GM19468 (cell line): ENCODE measurements at regions not wholly inside any gene's neighbourhood (a gene's known extent, or its start where the extent isn't known, plus 50 kb on each side); places are given as distances from the start of the nearest gene placed in this dataset.

Experiments
- ATAC-seq: cut with Tn5 transposase; IDR thresholded peaks from one replicate; pipeline ENCODE4 v1.9.1; 2021; ENCODE audit warnings: mild to moderate bottlenecking, moderate library complexity, moderate number of reproducible peaks; ENCODE audit not compliant: unreplicated experiment; ENCODE audit errors: extremely low read depth

DNA sequence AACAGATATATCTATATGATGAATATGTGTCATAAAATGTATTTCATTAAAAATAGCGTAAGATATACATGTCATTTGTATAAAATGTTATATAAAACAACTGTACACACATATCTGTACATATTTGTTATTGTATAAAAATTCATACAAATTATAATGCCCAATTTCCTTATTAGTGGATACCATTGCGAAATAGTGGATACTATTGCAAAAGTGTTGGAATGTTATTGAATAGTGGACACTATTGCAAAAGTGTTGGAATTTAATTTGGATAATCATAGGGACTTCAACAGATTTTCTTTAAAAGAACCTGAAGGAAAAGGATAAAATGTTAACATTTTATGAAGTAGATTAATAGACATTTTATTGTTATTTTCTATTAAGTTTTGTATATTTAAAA lies 487.4 kb downstream of the HAO1 start:
- no peak for ATAC-seq

DNA sequence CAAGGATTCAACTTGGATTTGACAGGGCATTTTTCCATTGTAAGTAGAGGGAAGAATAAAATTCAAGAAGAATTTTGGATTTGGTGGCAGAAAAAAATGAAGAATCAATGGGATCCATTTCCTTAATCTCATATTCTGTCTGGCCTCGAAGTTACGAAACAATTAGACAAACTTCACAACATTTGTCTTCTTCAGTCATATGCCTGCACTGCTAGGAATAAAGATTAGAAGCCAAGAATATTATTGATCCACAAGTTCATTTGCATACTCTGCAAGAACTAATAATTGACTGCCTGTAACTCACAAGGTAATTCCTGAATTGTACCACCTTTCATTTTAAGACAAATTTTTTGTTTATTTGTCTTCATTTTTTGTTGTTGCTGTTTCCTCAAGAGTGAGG lies 486.2 kb downstream of the HAO1 start:
- ATAC-seq: no peak

DNA sequence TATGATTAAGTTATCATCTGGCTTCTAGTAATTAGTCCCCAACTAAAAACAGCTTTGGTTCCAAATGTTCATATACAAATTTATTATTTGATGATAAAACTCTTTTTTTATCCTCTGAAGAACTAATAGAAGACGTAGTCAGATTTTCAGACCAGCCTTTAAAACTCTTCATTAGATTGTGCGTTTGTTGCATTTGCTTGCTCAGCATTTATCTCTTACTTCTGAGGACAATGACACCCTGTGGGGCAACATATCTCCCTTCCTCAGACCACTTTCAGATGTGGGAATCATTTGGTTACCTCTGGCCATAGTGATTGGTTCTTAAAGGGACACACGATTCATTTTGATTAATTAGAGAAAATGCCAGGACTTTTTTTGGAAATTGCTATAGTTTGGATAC lies 481.8 kb downstream of the HAO1 start:
- ATAC-seq: no peak

GRCh38 chr20:7459083-7459482 lies 481.2 kb downstream of the HAO1 start:
- no peak for ATAC-seq

DNA sequence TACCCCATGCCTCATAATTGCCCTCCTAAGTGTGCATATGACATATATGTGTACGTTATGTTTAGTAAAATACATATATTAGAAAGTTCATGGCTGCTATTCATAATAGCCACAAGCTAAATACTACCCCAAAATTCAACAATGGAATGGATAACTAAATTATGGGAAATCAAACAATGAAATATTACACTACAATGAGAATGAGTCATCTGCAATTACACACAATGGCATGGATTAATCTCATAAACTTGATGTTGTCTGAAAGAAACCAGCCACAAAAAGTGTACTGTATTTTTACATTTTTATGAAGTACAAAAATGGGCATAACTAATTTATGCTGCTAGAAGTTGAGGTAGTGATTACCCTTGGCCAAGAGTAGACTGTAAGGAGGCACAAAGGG lies 477.0 kb downstream of the HAO1 start:
- no peak for ATAC-seq

DNA sequence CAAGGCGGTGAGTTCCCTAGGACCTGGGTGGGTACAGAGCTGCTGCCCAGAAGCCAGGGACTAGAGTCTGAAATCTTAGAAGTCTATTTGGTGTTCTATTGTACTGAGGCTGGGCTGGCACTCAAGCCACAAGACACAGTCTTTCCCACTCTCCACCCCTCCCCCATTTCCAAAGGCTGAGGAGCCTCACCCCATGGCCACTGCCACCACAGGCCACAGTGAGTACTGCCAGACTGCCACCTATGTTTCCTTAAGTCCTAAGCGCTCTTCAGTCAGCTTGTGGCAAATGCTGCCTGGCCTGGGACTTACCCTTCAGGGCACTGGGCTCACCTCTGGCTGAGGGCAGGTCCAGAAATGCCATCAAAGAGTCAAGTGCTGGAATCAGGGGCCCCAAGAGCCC lies 469.3 kb downstream of the HAO1 start:
- no peak for ATAC-seq

DNA sequence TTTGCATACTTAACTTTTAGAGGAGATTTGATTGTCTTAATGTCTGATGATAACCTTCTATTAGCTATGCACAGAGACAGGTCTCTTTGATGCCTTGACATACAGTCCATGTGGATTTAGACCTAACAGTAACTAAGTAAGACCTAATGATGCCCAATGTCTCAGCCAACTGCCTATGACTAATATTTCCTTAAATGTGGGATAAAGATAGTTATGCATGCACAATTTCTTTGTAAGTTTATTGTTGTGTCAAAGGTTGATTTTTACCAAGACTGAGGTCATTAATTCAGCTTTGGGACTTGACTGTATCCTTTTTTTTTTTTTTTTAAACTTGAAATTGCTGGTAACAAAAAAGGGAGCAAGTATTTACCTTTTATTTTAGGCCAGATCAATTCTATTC lies 450.0 kb downstream of the HAO1 start:
- ATAC-seq: no peak

DNA sequence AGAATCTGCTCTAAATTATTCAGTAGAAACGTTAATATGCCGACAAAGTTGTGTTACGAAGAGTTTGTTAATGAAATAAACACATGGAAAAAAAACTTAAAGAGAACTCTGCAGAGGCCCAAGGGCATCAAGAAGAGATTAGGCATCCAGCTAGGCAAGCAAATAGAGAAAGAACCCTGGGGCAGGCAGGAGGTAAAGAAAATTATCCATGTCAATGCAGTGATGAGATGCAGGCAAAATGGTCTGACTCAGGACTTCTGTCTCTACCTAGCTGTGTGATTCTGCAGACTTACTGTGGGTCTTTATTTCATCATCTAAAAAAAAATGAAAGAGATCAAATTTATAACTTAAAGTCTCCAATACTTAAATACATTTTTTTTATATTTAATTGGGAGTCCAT lies 448.0 kb downstream of the HAO1 start:
- ATAC-seq: no peak

DNA sequence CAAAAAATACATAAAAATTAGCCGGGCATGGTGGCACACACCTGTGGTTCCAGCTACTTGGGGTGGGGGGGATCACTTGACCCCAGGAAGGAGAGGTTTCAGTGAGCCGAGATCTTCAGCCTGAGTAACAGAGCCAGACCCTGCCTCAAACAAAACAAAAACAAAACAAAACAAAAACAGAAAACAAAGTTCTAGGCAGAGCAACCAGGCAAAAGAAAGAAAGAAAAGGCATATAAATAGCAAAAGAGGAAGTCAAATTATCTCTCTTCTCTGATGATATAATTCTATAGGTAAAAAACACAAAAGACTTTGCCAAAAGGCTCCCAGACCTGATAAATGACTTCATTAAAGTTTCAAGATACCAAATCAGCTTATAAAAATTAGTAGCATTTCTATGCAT lies 446.9 kb downstream of the HAO1 start:
- ATAC-seq: no peak

DNA sequence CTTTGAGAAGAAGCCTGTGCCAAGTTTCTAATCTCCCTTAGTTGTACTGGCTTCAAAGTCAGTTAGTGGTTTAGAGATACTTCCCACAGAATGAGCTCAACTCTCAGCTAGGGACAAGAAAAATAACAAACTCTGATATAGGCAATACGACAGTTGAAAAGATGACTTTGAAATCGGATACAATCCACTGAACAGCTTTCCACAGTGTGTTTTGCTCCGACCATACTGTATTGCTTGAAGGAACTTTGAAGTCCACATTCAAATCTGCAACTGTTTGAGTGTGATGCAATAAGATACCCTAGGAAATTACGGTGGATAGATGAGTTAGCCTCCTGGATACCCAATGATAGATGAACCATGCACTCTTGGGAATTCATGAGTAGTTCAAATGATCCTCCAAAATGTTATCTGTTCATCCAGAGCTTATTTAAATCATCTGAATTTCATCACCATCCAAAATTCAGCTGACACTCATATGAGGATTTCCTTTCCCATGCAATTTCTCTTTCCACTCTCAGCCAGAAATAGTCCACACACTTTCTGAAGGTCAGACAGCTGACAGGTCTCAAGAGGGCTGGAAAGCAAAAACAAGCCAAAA lies 443.8 kb downstream of the HAO1 start:
- no peak for ATAC-seq

- ATAC-seq: no peak
Observed at GRCh38 chr20:7497985-7498384, 442.3 kb downstream of the HAO1 start.

- ATAC-seq: no peak
Observed at GRCh38 chr20:7499201-7499600, 441.1 kb downstream of the HAO1 start.

- no peak for ATAC-seq
Observed at GRCh38 chr20:7500231-7500663, 440.0 kb downstream of the HAO1 start.

GRCh38 chr20:7503501-7503900 lies 436.8 kb downstream of the HAO1 start:
- no peak for ATAC-seq

GRCh38 chr20:7505152-7505834 lies 435.0 kb downstream of the HAO1 start:
- ATAC-seq: no peak

DNA sequence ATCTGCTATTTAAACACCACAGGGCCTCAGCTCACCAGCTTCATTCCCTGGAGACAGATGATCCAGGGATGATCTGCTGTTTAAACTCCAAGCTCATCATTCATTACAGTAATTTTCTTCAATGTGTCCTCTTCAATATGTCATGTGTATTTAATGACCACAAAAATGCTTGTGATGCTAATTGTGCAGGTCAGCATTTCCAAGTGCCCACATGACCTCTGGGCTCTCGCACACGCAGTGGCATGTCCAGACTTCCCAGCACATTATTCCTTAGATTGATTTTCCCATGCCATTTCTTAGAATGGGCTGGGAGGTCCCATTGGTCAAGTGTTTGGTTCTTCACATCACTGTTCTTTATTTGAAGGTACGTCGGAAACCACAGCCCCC lies 434.4 kb downstream of the HAO1 start:
- ATAC-seq: no peak

DNA sequence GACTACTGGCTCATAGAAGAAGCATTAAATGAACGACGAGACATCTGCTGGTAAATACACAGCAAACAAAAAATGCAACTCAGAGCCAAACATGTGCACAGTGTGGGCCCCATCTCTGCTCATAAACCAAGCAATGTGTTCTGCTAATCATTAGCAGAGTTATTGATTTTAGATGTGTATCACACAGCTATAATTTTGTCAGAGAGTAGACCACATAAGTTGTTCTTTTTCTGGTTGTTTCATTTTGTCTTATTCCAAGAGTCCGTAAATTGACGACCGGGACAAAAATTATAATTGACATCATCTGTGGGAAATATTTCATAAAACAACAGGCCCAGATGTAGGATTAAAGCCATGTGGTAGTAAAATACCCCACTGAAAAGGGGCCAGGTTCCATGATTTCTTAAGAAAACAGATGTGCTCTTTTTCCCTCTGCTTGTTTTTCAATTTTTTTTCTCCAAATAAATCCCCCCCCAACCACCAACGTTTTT lies 423.6 kb downstream of the HAO1 start:
- no peak for ATAC-seq

- ATAC-seq: no peak
Observed at GRCh38 chr20:7520361-7520760, 419.9 kb downstream of the HAO1 start.

- no peak for ATAC-seq
Observed at GRCh38 chr20:7523288-7523687, 417.0 kb downstream of the HAO1 start.

GRCh38 chr20:7540018-7540417 lies 400.2 kb downstream of the HAO1 start:
- ATAC-seq: no peak

DNA sequence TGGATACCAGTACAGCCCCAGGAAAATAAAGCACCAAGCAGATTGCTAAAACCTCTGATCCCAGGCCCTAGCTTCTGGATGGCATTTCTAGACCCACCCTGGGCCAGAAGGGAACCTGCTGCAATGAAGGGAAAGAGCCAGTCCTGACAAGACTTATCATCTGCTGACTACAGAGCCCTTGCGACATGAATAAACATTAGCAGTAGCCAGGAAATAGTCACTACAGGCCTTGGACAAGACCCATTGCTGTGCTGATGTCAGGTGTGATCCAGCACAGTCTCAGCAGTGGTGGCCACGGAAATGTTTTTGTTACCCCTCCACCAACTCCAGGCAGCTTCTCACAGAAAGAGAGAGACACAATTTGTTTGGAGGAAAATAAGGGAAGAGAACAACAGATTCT lies 399.3 kb downstream of the HAO1 start:
- no peak for ATAC-seq

GRCh38 chr20:7571101-7571500 lies 369.2 kb downstream of the HAO1 start:
- no peak for ATAC-seq
